Activated B cell treated with CpG ODN at 0.5 μM for 24 hours (primary cell): ENCODE measurements at regions not wholly inside any gene's neighbourhood (a gene's known extent, or its start where the extent isn't known, plus 50 kb on each side); places are given as distances from the start of the nearest gene placed in this dataset.

Experiments
- ATAC-seq: fragments of 200-7000 bp; cut with Tn5 transposase; one replicate; pipeline ENCODE4 v1.10.0; 2021; ENCODE audit warnings: low read depth, mild to moderate bottlenecking, moderate library complexity
- CTCF ChIA-PET: fragments of 350-600 bp; sonication (Branson Sonifier 250); formaldehyde crosslinking; loops from one replicate; lab custom pipeline; 2021; ENCODE audit warnings: antibody characterized with exemption; lab: Charles Lee
- POLR2A ChIA-PET: fragments of 350-600 bp; sonication (Branson Sonifier 250); formaldehyde crosslinking; loops from one replicate; lab custom pipeline; 2021; ENCODE audit warnings: antibody characterized with exemption; lab: Charles Lee
- DNase-seq: peaks from one replicate; pipeline ENCODE4 v3.0.0; 2022
- H3K27ac Mint-ChIP-seq: one replicate; pipeline ENCODE4 v1.8.0; 2020; ENCODE audit warnings: mixed read lengths
- H3K27me3 Mint-ChIP-seq: one replicate; pipeline ENCODE4 v1.8.0; 2021; ENCODE audit warnings: mixed read lengths
- H3K36me3 Mint-ChIP-seq: one replicate; pipeline ENCODE4 v1.8.0; 2021; ENCODE audit warnings: low read depth, mixed read lengths
- H3K4me1 Mint-ChIP-seq: one replicate; pipeline ENCODE4 v1.8.0; 2021; ENCODE audit warnings: mixed read lengths
- H3K4me3 Mint-ChIP-seq: one replicate; pipeline ENCODE4 v1.8.0; 2020; ENCODE audit warnings: mild to moderate bottlenecking, mixed read lengths
- H3K9me3 Mint-ChIP-seq: one replicate; pipeline ENCODE4 v1.8.0; 2020; ENCODE audit warnings: mixed read lengths
- intact Hi-C: fragments of 100-400 bp; cut with micrococcal nuclease; formaldehyde crosslinking; loops from one replicate; pipeline ENCODE4 v1.15.1; 2024
- TF ChIP-seq, protein P1 (sequence below): fragments of 200-600 bp; IDR thresholded peaks from one replicate; pipeline ENCODE4 v1.8.0; 2022; ENCODE audit warnings: antibody characterized with exemption, mild to moderate bottlenecking

DNA sequence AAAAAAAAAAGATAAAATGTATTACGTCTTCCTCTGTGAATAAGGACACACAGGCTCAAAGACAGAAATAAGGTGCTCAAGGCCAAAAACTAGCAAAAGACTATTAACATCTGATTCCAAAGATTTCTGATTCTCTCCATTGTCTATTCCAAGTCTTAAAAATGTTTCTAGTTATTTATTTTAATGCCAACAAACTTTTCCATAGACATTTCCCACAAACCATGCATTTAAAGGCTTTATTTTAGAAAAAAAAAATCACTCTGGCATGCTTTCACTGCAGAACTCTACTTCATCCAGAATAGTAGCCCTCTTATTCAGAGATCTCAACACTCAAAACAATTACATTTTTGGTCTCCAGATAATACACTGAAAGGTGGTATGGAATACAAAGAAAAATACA, 545.0 kb upstream of the TENM3 start:
- Mint-ChIP-seq H3K27ac (no peak overlapping the region), H3K4me1 (no peaks in the 10 kb centered on the region), H3K27me3 (no peaks in the 10 kb centered on the region), H3K9me3 (peaks cover 5% of the 10 kb centered on the region), H3K4me3 (no peak overlapping the region), H3K36me3 (no peaks in the 10 kb centered on the region)
- ChIA-PET CTCF (no interaction called here), POLR2A (no interaction called here)
- intact Hi-C loops: no loop called here
- ATAC-seq: no peak
- TF ChIP-seq, protein P1, sequence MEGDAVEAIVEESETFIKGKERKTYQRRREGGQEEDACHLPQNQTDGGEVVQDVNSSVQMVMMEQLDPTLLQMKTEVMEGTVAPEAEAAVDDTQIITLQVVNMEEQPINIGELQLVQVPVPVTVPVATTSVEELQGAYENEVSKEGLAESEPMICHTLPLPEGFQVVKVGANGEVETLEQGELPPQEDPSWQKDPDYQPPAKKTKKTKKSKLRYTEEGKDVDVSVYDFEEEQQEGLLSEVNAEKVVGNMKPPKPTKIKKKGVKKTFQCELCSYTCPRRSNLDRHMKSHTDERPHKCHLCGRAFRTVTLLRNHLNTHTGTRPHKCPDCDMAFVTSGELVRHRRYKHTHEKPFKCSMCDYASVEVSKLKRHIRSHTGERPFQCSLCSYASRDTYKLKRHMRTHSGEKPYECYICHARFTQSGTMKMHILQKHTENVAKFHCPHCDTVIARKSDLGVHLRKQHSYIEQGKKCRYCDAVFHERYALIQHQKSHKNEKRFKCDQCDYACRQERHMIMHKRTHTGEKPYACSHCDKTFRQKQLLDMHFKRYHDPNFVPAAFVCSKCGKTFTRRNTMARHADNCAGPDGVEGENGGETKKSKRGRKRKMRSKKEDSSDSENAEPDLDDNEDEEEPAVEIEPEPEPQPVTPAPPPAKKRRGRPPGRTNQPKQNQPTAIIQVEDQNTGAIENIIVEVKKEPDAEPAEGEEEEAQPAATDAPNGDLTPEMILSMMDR: no peak
- DNase-seq: no peak

DNA sequence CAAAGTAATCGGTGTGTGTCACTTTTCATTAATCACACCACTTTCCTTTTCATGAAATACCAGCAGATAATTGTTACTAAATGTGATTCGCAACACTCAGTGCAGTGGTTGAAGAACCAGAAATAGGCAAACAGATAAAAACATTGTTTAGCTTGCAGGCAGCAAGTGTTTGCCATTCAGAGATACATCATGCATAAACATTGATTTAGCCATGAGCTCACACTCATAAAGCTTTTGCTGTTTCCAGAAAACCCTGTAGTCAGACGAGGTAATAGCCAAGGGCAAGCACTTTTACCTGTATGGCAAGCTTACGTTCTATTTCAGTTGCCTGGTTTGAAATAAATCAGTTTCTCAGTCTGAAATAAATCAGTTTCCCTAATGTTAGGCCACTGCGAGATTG, 542.0 kb upstream of the TENM3 start:
- no peaks in the 10 kb centered on the region for H3K36me3 Mint-ChIP-seq
- no peak overlapping the region for H3K4me3 Mint-ChIP-seq
- TF ChIP-seq, protein P1: no peak
- no peaks in the 10 kb centered on the region for H3K27me3 Mint-ChIP-seq
- no peak for ATAC-seq
- peaks cover 2% of the 10 kb centered on the region for H3K9me3 Mint-ChIP-seq
- ChIA-PET CTCF (no interaction called here), POLR2A (no interaction called here)
- no peak for DNase-seq
- intact Hi-C loops: no loop called here
- no peaks in the 10 kb centered on the region for H3K4me1 Mint-ChIP-seq
- no peak overlapping the region for H3K27ac Mint-ChIP-seq

DNA sequence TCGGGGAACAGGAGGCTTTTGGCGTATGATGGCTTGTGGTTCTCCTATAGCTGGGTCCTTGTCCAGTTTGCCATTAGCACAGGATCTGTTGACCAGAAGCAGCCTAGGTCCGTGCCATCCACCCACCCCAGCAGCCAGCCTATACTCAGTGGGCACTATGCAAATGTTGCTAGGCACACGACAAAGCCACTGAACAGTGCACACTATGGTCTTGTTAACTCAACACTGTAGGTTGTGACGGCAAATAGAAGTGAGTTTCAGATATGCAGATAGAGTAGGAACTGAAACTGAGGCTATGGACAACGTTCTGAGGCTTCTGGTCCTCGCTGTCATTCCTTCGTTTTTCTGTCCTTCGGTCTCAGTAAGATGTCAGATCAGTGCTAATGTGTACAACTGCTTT, 541.3 kb upstream of the TENM3 start:
- ChIA-PET POLR2A (no interaction called here), CTCF (no interaction called here)
- TF ChIP-seq, protein P1: no peak
- no peaks in the 10 kb centered on the region for H3K27me3 Mint-ChIP-seq
- intact Hi-C loops: no loop called here
- DNase-seq: no peak
- H3K9me3 Mint-ChIP-seq: peaks cover 1% of the 10 kb centered on the region
- H3K27ac Mint-ChIP-seq: no peak overlapping the region
- no peaks in the 10 kb centered on the region for H3K36me3 Mint-ChIP-seq
- no peaks in the 10 kb centered on the region for H3K4me1 Mint-ChIP-seq
- H3K4me3 Mint-ChIP-seq: no peak overlapping the region
- ATAC-seq: no peak

DNA sequence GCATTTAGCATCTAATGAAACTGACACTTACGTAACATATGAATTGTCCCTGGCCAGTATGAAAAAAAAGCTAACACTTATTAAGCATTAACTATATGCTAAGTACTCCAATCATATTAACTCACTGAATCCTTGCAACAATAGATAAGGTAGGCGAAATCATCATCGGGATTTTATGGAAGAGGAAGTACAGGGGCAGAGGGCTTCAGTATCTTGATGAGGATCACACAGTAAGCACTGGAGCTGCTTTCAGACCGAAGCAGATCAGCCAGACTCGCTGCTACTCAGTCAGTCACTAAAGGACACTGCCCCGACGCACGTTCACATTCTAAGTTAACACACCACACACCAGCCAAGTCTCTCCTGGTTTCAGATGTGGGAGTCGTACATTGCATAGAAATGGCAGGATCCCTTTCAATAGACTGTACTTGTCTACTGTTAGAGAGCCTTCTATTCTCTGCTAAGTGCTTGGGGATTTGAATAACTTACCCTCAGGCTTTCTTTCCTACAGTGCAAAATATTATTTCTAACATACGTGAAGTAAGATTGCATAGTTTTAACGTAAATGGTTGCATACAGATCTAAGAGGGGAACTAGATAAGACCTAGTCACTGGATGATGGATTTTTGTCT, 540.2 kb upstream of the TENM3 start:
- H3K27ac Mint-ChIP-seq: no peak overlapping the region
- H3K4me3 Mint-ChIP-seq: no peak overlapping the region
- no peaks in the 10 kb centered on the region for H3K4me1 Mint-ChIP-seq
- ChIA-PET POLR2A (no interaction called here), CTCF (no interaction called here)
- no peak for ATAC-seq
- intact Hi-C loops: no loop called here
- no peak for DNase-seq
- TF ChIP-seq, protein P1: no peak
- H3K36me3 Mint-ChIP-seq: no peaks in the 10 kb centered on the region
- peaks cover 1% of the 10 kb centered on the region for H3K9me3 Mint-ChIP-seq
- H3K27me3 Mint-ChIP-seq: no peaks in the 10 kb centered on the region

DNA sequence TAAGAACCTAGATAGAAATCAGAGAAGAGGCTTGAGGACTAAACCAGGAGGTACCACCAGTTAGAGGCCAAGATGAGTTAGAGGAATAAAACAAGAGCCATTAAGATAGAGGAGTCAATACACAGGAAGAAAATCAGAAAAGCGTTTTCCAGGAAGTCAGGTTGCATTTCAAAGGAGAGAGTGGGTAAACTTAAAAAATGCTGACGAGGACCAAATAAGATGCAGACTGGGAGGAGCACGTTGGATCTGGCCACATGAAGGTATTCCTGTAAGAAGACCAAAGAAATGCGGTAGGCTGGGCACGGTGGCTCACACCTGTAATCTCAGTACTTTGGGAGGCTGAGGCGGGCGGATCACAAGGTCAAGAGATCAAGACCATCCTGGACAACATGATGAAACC, 533.1 kb upstream of the TENM3 start:
- no peak overlapping the region for H3K27ac Mint-ChIP-seq
- DNase-seq (no peak), ATAC-seq (no peak)

More for the DNA sequence above, 533.1 kb upstream of the TENM3 start:
- POLR2A ChIA-PET: no interaction called here
- CTCF ChIA-PET: no interaction called here
- Mint-ChIP-seq H3K4me3 (no peak overlapping the region), H3K4me1 (no peaks in the 10 kb centered on the region), H3K36me3 (no peaks in the 10 kb centered on the region), H3K9me3 (peaks cover 4% of the 10 kb centered on the region), H3K27me3 (no peaks in the 10 kb centered on the region)
- TF ChIP-seq, protein P1: no peak
- intact Hi-C loops: no loop called here
